Occipital lobe (tissue), 2 donors: ENCODE measurements at regions not wholly inside any gene's neighbourhood (a gene's known extent, or its start where the extent isn't known, plus 50 kb on each side); places are given as distances from the start of the nearest gene placed in this dataset. TPM values are rescaled to one million over a fixed set of nuclear protein-coding genes. Genes with fewer than 3 reads are reported as not detected.

Experiments
- DNase-seq: peaks from one replicate; lab custom pipeline; 2025; lab: John Stamatoyannopoulos, UW
- small RNA-seq: library from RNA; depleted of rRNA; stranded (forward); fragments of <200 nt; gene quantifications from one replicate; pipeline ENCODE3, GENCODE V24; 2014

GRCh38 chr12:29088611-29089219 is 60.4 kb upstream of the FAR2 start:
- DNase-seq: no peak

Small RNA genes lying in the stretch of these regions (small RNA-seq; reads per million reads assigned to genes)
- gene AC024255.1: not detected
